ENCODE measurements at regions not wholly inside any gene's neighbourhood (a gene's known extent, or its start where the extent isn't known, plus 50 kb on each side); places are given as distances from the start of the nearest gene placed in this dataset.
"Not testable (repeated sequence)": the region's sequence is repeated elsewhere in the genome, so short reads cannot be mapped to it uniquely, and the experiment has no call there.

DNA sequence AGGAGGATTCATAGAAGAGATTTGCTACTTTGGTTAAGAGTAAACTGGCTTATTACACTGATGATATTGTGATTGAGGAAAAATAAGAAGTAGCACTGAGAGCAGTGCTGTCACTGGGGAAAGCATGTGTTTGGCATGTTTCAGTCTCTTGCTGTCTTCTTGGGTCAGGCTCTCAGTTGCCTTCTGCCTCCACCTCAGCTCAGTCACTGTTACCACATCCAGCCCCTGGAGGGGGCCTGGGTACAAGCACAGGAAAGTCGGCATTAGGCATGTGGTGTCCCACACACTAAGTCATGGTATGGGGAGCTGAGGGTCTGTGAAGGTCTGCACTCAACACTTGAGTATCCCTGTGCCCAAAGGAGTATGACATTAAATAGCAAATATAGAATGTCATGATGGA is 958.3 kb upstream of the CDH9 start:
- ATAC-seq = no peak
- no peak for DNase-seq (ENCODE audit: low spot score)

DNA sequence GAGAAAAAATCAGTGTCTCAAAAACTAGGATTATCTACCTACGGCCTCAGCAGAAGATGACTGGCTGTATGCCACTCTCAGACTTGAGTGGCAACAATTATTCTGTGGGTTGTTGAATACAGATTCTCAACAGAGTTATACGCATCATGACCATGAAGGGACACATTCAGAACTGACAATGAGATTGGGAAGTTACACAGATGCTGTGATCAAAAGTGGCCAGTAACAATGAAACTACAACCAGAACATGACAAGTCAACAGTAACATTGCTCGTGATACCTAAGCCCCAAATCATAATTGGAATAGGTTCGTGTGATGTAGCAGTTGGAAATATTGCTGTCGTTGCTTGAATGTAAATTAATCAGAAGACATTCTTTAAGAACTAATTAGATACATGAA is 957.5 kb upstream of the CDH9 start:
- DNase-seq (ENCODE audit: low spot score) (no peak), ATAC-seq (no peak)

DNA sequence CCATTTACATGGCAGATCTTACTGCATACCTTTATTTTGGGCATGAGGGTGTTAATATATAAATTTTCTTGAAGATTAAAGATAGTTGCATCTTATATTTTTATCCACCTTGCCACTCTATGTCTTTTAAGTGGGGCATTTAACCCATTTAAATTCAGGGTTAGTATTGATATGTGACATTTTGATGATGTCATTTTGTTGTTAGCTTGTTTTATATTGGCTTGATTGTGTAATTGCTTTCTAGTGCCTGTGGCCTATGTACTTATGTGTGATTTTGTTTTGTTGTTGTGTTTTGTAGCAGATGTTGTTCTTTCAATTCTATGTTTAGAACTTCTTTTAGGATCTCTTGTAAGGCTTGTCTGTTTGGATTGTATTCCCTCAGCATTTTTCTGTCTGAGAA is 939.9 kb upstream of the CDH9 start:
- no peak for DNase-seq (ENCODE audit: low spot score)
- no peak for ATAC-seq

DNA sequence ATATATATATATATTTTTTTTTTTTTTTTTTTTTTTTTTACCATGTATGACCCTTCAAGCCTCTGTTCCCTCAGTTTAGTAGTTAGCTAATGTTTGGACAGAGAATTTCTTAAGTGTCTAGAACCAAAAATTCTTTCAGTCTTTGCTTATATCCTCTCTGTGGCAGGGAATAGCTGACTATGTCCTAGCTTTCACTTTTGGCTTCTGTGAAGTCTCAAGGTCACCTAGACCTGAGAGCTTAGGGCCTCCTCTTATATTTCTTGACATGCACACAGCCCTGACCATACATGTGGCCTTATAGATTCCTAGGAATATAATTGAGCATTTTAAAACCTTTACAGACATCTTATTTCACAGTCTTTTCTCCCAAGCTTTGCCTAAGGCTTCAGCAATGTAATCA is 930.8 kb upstream of the CDH9 start:
- ATAC-seq (no peak), DNase-seq (ENCODE audit: low spot score) (no peak)

DNA sequence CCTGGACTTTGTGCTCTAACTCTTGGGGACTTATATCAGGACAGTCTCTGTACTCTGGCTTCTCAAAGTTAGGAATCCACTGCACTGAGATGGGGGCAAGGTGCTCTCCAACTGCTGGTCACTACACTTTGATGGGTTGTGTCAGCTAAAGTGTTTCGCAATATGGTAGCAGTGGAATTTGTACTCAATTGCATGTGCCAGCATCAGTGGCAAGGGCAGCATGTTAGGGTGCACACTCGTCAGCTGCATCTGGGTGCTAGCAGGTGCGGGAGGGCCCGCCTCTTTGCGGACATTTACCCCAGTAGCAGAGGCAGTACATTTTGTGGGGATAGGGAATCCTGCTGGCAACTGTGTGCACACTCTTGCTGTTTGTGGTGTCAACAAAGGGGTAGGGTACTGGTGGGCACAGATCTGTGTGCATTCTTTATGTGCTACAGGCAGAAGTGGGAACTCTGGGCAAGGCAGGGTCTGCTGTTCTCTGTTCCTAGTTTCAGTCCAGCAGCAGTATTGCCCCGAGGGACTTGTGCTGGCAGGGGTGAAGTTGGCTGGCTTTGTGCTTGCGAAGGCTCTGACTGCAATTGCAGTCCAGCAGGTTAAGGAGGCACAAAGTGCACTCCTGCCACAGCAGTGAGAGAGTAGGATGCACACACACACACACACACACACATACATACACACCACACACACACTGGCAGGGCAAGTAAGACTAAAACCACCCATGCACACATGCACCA is 924.8 kb upstream of the CDH9 start:
- ATAC-seq (peak; percentile 67), DNase-seq (ENCODE audit: low spot score) (no peak)

DNA sequence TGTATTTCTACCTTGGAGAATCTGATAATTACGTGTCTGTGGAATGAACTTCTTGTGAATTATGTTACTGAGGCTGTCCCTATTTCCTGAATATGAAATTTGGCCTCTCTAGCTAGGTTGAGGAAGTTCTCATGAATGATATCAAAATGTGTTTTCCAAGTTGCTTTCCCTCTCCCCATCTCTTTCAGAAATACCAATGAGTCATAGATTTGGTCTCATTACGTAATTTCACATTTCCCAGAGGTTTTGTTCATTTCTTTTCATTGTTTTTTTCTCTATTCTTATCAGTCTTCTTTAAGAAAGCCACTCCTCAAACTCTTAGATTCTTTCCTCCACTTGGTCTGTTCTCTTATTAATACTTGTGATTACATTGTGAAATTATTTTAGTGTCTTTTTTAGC is 923.8 kb upstream of the CDH9 start:
- DNase-seq (ENCODE audit: low spot score) (no peak), ATAC-seq (no peak)

DNA sequence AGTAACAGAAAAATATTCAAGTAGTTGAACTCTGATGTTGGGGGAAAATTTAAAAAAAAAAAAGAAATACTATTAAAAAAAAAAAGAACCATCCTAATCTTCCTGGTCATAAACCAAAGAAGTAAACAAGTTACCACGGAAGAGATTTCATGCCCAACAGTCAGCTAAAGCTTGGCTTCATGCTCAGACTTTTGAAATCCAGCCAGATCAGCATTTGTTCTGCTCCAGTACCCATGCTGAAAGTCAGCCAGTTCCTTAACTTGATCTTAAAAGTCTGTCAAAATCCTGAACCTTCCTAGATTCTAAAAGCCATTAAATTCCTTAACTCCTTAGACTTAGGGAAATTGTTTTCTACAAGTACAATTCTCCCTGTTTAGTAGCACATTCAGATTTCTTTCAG is 908.7 kb upstream of the CDH9 start:
- no peak for DNase-seq (ENCODE audit: low spot score)
- ATAC-seq = no peak

DNA sequence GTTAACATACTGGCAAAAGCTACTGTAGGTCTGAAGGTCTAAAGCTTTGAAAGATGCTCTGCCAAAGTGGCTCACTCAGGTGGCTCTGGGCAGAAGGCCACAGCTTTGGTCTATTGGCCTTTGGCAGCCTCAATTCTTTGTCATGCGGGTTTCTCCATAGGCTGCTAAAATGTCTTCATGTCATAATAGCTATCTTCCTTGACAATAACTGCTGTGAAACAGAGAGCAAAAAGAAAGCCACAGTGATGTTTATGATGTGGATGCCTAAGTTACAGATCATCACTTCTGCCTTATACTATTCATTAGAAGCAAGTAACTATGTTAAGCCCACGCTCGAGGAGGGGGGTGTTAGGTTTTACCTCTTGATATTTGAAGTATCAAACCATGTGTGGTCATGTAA is 906.1 kb upstream of the CDH9 start:
- ATAC-seq = no peak
- no peak for DNase-seq (ENCODE audit: low spot score)

DNA sequence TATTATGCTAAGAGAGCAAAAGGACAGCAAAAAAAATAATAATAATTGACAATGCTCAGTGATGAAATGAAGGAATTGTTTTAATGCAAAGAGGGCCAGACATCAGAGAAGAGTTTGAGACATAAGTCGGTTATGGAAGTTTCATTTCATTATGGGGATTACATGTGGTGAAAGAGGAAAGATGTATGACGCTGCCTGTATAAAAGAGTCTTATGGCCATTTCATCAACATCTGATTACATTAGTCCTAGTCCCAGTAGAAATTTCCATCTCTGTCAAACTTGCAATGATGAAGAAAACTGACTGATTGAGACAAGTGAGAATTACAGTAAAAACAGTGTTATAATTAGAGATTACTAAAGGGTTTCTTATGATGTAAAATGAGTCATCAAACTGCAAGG is 900.6 kb upstream of the CDH9 start:
- DNase-seq (ENCODE audit: low spot score) = no peak
- no peak for ATAC-seq

DNA sequence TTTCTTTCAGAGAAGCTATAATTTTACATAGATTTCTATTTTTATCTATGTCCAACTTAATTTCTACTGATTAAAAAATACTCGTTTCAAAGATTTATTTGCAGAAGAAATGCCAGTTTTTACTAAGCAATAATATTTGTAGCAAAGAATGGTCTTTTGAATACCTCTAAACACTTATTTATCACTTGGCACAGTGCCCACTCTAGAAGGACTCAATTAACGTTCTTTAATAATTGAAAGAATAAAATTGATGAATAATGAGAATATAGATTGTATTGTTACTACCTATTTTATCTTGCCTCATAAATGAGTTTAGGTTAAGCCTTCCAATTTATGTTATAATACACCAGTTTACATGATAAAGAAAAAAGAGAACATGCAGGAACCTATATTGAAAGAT is 889.7 kb upstream of the CDH9 start:
- ATAC-seq (no peak), DNase-seq (ENCODE audit: low spot score) (no peak)

DNA sequence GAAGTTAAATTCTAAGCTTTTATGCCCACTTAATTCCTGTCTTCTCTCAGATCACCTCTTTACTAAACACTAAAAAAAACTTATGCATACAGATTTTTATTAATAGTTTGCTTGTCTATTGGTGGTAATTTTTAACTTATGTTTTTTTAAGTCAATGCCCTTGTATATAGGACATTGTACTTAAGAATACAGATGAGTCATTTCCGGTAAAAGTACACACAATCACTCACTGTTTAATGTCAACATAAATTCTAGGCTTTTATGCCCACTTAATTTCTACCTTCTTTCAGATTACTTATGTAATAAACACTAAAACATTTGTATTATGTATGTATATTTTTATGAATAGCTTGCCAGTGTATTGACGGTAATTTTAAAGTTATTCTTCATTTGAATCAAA is 872.8 kb upstream of the CDH9 start:
- DNase-seq (ENCODE audit: low spot score) (no peak), ATAC-seq (no peak)

DNA sequence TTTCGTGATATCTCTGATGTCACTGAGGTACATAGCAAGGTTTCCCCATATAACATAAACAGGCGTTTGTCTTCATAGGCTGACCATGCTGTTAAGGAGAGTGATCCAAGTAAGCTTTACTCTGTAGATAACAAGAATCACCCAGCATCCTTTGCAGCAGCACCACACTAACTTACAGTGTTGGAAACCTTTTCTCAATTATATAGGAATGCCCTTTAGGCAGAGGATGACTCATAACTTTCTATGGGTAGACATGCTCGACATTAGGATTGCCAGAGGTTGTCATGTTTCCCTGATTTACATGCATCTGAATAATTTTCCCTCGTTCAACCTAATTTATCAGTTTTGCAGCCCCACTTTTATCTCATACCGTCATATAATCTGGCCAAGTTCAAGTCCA is 870.0 kb upstream of the CDH9 start:
- ATAC-seq (no peak), DNase-seq (ENCODE audit: low spot score) (no peak)

DNA sequence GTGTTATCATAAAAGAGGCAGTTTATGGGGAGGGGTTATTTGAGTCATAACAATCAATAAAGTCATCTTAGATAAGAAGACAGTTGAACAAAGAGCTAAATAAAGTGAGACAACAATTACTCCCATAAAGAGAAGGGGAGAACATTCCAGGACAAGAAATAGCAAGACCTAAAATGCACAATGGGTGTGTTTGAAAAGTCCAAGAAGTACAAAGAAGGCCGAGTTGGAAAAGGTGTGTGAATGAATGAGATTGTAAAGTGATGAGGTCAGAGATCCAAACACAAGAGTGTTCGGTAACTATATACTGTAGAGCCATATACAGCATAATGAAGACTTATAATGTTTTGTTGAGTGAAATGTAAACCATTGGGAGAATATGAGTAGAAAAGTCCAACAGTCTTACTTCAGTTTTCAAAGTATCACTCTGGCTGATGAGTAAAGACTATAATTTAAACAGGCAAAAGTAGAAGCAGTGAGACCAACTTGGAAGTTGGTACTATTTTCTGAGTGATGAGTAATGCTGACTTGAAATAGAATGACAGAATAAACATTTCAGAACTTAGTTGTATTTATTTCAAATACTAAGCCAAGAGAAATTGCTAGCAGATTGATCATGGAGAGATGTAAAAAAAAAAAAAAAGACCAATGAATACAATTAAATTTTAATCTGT is 868.7 kb upstream of the CDH9 start:
- DNase-seq (ENCODE audit: low spot score) = no peak
- no peak for ATAC-seq

DNA sequence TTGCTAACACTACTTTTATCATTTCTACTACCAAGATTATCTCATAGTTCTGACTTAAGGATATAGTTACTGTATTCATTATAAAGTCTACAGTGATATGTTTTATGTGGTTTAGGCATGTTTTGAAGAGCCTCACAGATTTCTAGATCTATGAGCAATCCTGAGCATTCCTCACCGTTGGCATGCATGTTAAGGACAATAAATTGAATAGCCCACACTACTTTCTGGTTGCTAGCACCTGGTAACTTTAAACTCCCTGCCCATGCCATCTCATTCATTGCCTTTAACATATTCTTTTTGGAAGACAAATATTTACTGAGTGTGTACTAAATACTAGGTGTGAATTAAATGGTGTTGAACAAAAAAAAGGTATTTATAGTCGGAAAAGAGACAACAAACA is 868.1 kb upstream of the CDH9 start:
- DNase-seq (ENCODE audit: low spot score) (no peak), ATAC-seq (no peak)

DNA sequence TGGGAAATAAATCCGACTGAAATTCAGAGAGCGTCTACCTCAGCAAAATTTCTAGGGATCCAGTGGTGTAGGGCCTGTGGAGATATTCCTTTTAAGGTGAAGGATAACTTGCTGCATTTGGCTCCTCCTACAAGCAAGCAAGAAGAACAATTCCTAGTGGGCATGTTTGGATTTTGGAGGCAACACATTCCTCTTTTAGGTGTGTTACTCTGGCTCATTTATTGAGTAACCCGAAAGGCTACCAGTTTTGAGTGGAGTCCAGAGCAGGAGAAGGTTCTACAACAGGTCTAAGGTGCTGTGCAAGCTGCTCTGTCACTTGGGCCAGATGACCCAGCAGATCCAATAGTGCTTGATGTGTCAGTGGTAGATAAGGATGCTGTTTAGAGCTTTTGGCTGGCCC is 862.4 kb upstream of the CDH9 start:
- DNase-seq (ENCODE audit: low spot score) (no peak), ATAC-seq (no peak)

DNA sequence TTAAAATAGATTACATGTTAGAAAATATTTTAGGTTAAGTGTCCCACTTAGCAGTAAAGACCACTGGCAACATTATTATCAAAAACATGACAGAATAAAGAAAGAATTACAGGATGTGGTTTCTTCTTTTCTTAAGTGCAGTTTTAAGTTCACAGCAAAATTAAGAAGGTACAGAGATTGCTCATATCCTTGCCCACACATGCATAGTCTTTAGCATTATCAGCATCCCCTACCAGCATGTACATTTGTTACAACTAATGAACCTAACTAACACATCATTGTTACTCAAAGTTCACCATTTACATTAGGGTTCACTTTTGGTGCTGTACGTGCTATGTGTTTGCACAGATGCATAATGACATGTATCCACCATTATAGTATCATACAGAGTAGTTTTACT is 837.7 kb upstream of the CDH9 start:
- DNase-seq (ENCODE audit: low spot score) (no peak), ATAC-seq (no peak)

DNA sequence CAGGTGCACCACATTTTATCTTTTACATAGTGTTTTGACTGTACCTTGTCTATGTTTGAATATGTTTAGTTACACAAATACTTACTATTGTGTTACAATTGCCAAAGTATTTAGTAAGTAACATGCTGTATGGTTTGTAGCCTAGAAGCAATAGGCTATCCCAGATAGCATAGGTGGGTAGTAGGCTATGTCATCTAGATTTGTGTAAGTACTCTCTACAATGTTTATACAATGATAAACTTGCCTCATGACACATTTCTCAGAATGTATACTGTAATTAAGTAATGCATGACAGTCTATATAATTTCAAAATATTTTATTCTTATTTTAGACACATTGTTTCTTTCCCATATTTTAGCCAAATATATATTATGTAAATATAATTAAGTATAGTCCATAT is 836.8 kb upstream of the CDH9 start:
- no peak for DNase-seq (ENCODE audit: low spot score)
- no peak for ATAC-seq

DNA sequence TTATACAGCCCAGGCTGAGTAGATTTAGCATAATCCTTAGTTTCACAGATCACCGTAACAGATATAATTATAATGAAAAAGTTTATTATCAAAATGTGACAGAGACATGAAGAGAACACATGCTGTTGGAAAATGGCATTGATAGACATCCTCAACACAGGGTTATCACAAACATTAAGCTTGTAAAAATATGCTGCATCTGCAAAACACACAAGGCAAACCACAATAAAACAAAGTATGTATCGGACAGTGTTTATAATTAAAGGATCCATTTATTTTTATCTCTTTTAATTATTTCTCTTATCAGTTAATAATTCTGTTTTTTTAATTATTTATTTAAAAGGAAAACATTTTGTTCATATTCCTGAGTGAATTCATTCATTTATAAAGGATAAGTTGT is 829.9 kb upstream of the CDH9 start:
- DNase-seq (ENCODE audit: low spot score) (no peak), ATAC-seq (no peak)

DNA sequence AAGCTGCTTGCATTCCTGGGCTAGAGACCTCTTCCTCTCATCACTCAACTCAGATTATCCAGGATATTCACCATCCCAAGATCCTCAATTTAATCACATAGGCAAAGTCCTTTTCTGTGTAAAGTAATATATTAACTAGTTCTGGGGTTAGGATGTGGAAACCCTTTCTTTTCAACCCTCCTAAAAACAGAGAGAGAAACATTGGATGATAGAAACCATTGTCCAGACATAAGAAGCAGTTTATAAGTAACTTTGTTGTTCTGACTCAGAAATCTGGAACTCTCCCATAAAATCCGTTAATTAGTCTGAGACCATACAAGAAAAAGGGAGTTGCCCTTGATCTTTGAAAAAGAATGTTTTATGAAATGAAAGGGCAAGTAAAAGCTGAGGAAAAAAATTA is 817.1 kb upstream of the CDH9 start:
- DNase-seq (ENCODE audit: low spot score) (no peak), ATAC-seq (no peak)

DNA sequence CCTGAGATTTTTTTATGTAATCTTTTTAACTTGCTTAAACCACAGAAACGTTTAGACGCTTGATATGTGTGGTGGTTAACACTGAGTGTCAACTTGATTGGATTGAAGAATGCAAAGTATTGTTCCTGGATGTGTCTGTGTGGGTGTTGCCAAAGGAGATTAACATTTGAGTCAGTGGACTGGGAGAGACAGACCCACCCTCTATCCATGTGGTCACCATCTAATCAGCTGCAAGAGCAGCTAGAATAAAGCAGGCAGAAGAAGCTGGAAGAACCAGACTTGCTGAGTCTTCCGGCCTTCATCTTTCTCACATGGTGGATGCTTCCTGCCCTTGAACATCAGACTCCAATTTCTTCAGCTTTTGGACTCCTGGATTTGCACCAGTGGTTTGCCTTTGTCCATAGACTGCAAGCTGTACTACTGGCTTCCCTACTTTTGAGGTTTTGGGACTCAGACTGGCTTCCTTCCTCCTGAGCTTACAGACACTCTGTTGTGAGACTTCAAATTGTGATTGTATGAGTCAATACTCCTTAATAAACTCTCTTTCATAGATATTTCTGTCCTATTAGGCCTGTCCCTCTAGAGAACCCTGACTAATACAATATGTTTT is 816.0 kb upstream of the CDH9 start:
- no peak for DNase-seq (ENCODE audit: low spot score)
- no peak for ATAC-seq

DNA sequence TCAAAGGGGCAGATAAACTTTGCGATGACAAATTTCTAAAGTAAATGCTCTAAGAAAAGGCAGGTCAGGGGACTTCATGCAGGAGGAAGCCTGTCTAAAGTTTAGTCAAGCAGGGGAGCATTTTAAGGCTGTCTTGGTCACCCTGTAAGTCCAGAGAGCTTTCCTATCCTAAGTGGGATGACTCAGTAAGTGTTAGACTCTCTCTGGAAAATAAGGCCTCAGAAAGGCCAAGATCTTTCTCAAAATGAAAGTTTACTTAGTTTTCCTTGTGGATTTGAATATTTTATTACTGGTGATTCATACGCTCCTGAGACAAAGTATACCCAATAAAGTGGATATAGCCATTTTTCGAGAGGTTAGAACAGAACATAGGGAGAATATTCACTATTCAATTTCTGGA is 806.9 kb upstream of the CDH9 start:
- ATAC-seq = no peak
- DNase-seq (ENCODE audit: low spot score) = no peak

DNA sequence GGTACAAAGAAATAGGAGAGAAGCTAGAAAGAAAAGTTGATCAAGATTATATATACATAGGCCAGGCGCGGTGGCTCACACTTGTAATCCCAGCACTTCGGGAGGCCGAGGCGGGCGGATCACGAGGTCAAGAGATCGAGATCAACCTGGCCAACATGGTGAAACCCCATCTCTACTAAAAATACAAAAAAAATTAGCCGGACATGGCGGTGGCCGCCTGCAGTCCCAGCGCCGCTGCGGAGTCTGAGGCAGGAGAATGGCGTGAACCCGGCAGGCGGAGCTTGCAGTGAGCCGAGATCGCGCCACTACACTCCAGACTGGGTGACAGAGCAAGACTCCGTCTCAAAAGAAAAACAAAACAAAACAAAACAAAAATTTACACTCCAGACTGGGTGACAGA is 798.3 kb upstream of the CDH9 start:
- DNase-seq (ENCODE audit: low spot score); ATAC-seq: not testable (repeated sequence)

DNA sequence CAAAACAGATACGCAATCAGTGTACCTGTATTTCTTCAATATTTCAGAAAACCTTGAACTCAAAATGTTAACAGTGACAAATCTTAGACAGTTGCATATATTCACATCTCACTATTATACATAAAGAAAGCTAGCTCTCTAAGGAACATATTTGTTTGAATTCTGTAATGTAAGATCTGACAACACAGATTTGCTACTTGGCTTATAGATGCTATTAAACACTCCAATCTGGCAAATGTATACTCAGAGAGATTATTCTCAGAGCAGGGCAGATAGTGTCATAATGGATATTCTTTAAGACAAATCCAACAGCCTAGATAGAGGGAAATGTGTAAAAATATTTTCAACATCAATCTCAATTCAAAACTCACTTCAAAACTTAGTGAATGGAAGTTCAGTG is 794.5 kb upstream of the CDH9 start:
- ATAC-seq (no peak), DNase-seq (ENCODE audit: low spot score) (no peak)
